GM06990 (cell line): ENCODE measurements at regions not wholly inside any gene's neighbourhood (a gene's known extent, or its start where the extent isn't known, plus 50 kb on each side); places are given as distances from the start of the nearest gene placed in this dataset.
"Not testable (repeated sequence)": the region's sequence is repeated elsewhere in the genome, so short reads cannot be mapped to it uniquely, and the experiment has no call there.

Source experiments
- DNase-seq: peaks from one replicate; pipeline ENCODE4 v3.0.0-alpha.2; 2011; ENCODE audit not compliant: insufficient read length; ENCODE audit errors: extremely low read depth
- H3K27me3 ChIP-seq: replicated peaks from 2 replicates; pipeline ENCODE4 v1.6.0; 2011; ENCODE audit warnings: low read length; ENCODE audit not compliant: control insufficient read depth, insufficient read depth
- H3K36me3 ChIP-seq: 2 replicates; pipeline ENCODE4 v1.5.1; 2011; ENCODE audit warnings: low read length; ENCODE audit not compliant: control insufficient read depth, insufficient read depth
- H3K4me3 ChIP-seq: replicated peaks from 2 replicates; pipeline ENCODE4 v1.5.1; 2011; ENCODE audit warnings: low read depth, mild to moderate bottlenecking, control low read depth, low read length

- not testable (repeated sequence) for H3K27me3 ChIP-seq, H3K4me3 ChIP-seq, DNase-seq, H3K36me3 ChIP-seq
These were observed 53.3 kb upstream of the DPP6 start for GRCh38 chr7:153998896-153999295.
